ENCODE measurements at regions not wholly inside any gene's neighbourhood (a gene's known extent, or its start where the extent isn't known, plus 50 kb on each side); places are given as distances from the start of the nearest gene placed in this dataset.

GRCh38 chr10:9895453-9895852, 1122.2 kb upstream of the CELF2 start:
- Histone ChIP-seq H3K27me3 (ENCODE audit: insufficient read depth, poor library complexity, severe bottlenecking) (no peaks in the 10 kb centered on the region), H3K27ac (replicated peaks) (no peak overlapping the region), H3K4me3 (replicated peaks; ENCODE audit: insufficient read depth, low read length) (no peak overlapping the region)
- no peak for DNase-seq (ENCODE audit: low read depth in 1 of 2, low spot score in 1 of 2)
- TF ChIP-seq POLR2AphosphoS5 (IDR thresholded peaks at IDR 0.05; ENCODE audit: low read depth) (no peak), CTCF (IDR thresholded peaks at IDR 0.05; ENCODE audit: insufficient read depth, low read length) (no peak), GABPA (IDR thresholded peaks at IDR 0.05; ENCODE audit: low read depth) (no peak), REST (IDR thresholded peaks at IDR 0.05; ENCODE audit: insufficient replicate concordance, low read depth) (no peak), SPI1 (IDR thresholded peaks at IDR 0.05; ENCODE audit: borderline replicate concordance, low read depth) (no peak)

- Histone ChIP-seq H3K4me3 (replicated peaks; ENCODE audit: insufficient read depth, low read length) (no peak overlapping the region), H3K27ac (replicated peaks) (no peak overlapping the region)
- no peak for DNase-seq (ENCODE audit: low read depth in 1 of 2, low spot score in 1 of 2)
Observed at GRCh38 chr10:9895981-9896380, 1121.7 kb upstream of the CELF2 start.

More at GRCh38 chr10:9895981-9896380, 1121.7 kb upstream of the CELF2 start:
- TF ChIP-seq REST (IDR thresholded peaks at IDR 0.05; ENCODE audit: insufficient replicate concordance, low read depth): no peak
- TF ChIP-seq SPI1 (IDR thresholded peaks at IDR 0.05; ENCODE audit: borderline replicate concordance, low read depth): no peak
- TF ChIP-seq GABPA (IDR thresholded peaks at IDR 0.05; ENCODE audit: low read depth): no peak
- TF ChIP-seq CTCF (IDR thresholded peaks at IDR 0.05; ENCODE audit: insufficient read depth, low read length): no peak
- TF ChIP-seq POLR2AphosphoS5 (IDR thresholded peaks at IDR 0.05; ENCODE audit: low read depth): no peak
- no peaks in the 10 kb centered on the region for H3K27me3 ChIP-seq (ENCODE audit: insufficient read depth, poor library complexity, severe bottlenecking)

Data from HL-60 (cell line).